ENCODE measurements at regions not wholly inside any gene's neighbourhood (a gene's known extent, or its start where the extent isn't known, plus 50 kb on each side); places are given as distances from the start of the nearest gene placed in this dataset.

DNA sequence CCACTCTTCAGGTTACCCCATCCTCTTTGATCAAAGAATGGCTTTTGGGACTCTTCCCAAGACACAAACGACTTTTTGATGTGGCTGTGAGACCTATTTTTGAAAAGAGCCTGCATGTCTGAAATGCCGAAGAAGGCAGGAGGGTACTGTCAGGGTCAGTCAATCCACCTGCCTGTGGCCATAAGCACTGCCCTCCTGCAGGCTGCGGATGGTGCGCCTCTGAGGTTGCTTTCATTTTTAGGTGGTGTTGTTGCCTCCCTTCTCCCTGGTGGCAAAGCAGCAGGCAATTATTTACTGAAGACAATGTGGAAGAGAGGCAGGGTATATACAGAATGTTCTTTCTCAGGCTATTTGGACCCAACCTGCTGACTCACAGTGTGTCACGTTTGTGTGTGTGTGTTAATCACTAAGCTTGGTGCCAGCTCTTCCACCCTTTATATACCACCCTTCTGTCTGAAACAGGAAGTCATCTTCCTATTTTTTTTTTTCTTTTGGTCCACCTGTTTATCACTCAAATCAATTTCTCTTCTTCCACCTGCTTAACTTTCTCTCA, 1421.2 kb upstream of the CELF2 start:
- CTCF ChIA-PET: interaction anchor here (1.2 kb wide), 1 partner anchor 254 kb away, joined by 4 read pairs; no protein-coding TSS in a partner anchor
- POLR2A ChIA-PET: no interaction called here
- H3K27me3 ChIP-seq (replicated peaks; ENCODE audit: control insufficient read depth, insufficient read depth, low read length): no peaks in the 10 kb centered on the region
- H3K9me3 ChIP-seq: no peaks in the 10 kb centered on the region
- DNase-seq: no peak
- no peak overlapping the region for H3K4me3 Mint-ChIP-seq (ENCODE audit: unreplicated experiment)
- H3K4me3 ChIP-seq (ENCODE audit: low read depth, low read length): no peak overlapping the region
- H3K4me1 ChIP-seq: no peaks in the 10 kb centered on the region
- H3K36me3 Mint-ChIP-seq (ENCODE audit: insufficient read depth, unreplicated experiment): no peaks in the 10 kb centered on the region
- H3K9me3 Mint-ChIP-seq (ENCODE audit: unreplicated experiment): no peaks in the 10 kb centered on the region
- H3K27me3 Mint-ChIP-seq (ENCODE audit: insufficient read depth, unreplicated experiment): no peaks in the 10 kb centered on the region
- H3K36me3 ChIP-seq (ENCODE audit: control insufficient read depth, insufficient read depth, low read length): no peaks in the 10 kb centered on the region
- H3K4me1 Mint-ChIP-seq (ENCODE audit: low read depth, unreplicated experiment): no peaks in the 10 kb centered on the region
- TF ChIP-seq, protein P1, sequence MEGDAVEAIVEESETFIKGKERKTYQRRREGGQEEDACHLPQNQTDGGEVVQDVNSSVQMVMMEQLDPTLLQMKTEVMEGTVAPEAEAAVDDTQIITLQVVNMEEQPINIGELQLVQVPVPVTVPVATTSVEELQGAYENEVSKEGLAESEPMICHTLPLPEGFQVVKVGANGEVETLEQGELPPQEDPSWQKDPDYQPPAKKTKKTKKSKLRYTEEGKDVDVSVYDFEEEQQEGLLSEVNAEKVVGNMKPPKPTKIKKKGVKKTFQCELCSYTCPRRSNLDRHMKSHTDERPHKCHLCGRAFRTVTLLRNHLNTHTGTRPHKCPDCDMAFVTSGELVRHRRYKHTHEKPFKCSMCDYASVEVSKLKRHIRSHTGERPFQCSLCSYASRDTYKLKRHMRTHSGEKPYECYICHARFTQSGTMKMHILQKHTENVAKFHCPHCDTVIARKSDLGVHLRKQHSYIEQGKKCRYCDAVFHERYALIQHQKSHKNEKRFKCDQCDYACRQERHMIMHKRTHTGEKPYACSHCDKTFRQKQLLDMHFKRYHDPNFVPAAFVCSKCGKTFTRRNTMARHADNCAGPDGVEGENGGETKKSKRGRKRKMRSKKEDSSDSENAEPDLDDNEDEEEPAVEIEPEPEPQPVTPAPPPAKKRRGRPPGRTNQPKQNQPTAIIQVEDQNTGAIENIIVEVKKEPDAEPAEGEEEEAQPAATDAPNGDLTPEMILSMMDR (IDR thresholded peaks at IDR 0.05; ENCODE audit: insufficient read depth in 1 of 2, low read depth in 1 of 2, low read length in 1 of 2, severe bottlenecking in 1 of 2, unreplicated experiment in 1 of 2): no peak
- H3K27ac Mint-ChIP-seq (ENCODE audit: unreplicated experiment): no peak overlapping the region
- no TSS peak for BruUV-seq (replicated peaks)
- intact Hi-C loops (cut with micrococcal nuclease; ENCODE audit: unreplicated experiment): no loop called here

DNA sequence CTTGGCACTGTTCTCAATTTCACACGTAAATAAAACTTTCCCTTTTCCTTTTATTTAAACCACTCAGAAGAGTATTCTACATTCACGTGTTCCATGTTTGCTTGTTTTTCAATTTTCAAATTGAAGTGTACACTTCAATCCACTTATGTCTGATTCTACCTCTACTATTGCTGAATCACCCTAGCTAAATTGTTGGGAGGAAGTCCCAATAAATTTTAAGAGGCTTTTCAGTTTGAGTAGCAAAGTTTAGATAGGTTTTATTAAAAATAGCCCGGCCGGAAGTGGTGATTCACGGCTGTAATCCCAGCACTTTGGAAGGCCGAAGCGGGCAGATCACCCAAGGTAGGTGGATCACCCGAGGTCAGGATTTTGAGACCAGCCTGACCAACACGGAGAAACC, 1414.7 kb upstream of the CELF2 start:
- Mint-ChIP-seq H3K36me3 (ENCODE audit: insufficient read depth, unreplicated experiment) (no peaks in the 10 kb centered on the region), H3K9me3 (ENCODE audit: unreplicated experiment) (no peaks in the 10 kb centered on the region), H3K4me3 (ENCODE audit: unreplicated experiment) (no peak overlapping the region), H3K27me3 (ENCODE audit: insufficient read depth, unreplicated experiment) (no peaks in the 10 kb centered on the region), H3K4me1 (ENCODE audit: low read depth, unreplicated experiment) (no peaks in the 10 kb centered on the region), H3K27ac (ENCODE audit: unreplicated experiment) (no peak overlapping the region)
- no peak overlapping the region for H3K4me3 ChIP-seq (ENCODE audit: low read depth, low read length)
- CTCF ChIA-PET: no interaction called here
- TF ChIP-seq, protein P1 (IDR thresholded peaks at IDR 0.05; ENCODE audit: insufficient read depth in 1 of 2, low read depth in 1 of 2, low read length in 1 of 2, severe bottlenecking in 1 of 2, unreplicated experiment in 1 of 2): no peak
- POLR2A ChIA-PET: no interaction called here
- intact Hi-C loops (cut with micrococcal nuclease; ENCODE audit: unreplicated experiment): loop anchor here (10.0 kb wide), 1 partner anchor 1082 kb away; no protein-coding TSS in a partner anchor
- H3K4me1 ChIP-seq: no peaks in the 10 kb centered on the region
- no peaks in the 10 kb centered on the region for H3K27me3 ChIP-seq (replicated peaks; ENCODE audit: control insufficient read depth, insufficient read depth, low read length)
- no peaks in the 10 kb centered on the region for H3K9me3 ChIP-seq
- DNase-seq: no peak
- no peaks in the 10 kb centered on the region for H3K36me3 ChIP-seq (ENCODE audit: control insufficient read depth, insufficient read depth, low read length)
- BruUV-seq (replicated peaks): no TSS peak

DNA sequence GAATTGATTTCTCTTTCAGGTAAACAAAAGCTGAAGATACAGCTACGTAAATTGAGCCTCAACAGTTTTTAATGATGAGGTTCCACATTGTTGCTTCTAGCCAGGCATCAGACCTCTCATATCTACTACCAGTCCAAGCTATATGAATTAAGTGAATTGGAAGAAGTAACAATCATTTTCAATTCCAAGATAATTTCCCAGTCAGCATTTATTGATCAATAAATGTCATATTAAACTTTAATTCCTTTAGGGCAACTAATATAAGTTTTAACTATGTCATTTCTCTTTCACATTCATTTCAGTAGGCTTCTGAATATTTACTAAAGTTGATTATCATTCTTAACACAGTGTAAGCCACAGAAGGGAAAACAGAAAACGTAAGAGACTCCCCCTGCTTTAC, 1413.7 kb upstream of the CELF2 start:
- H3K4me1 Mint-ChIP-seq (ENCODE audit: low read depth, unreplicated experiment): no peaks in the 10 kb centered on the region
- H3K4me3 Mint-ChIP-seq (ENCODE audit: unreplicated experiment): no peak overlapping the region
- Histone ChIP-seq H3K9me3 (no peaks in the 10 kb centered on the region), H3K27me3 (replicated peaks; ENCODE audit: control insufficient read depth, insufficient read depth, low read length) (no peaks in the 10 kb centered on the region), H3K36me3 (ENCODE audit: control insufficient read depth, insufficient read depth, low read length) (no peaks in the 10 kb centered on the region), H3K4me3 (ENCODE audit: low read depth, low read length) (no peak overlapping the region), H3K4me1 (no peaks in the 10 kb centered on the region)
- intact Hi-C loops (cut with micrococcal nuclease; ENCODE audit: unreplicated experiment): loop anchor here (10.0 kb wide), 1 partner anchor 1081 kb away; no protein-coding TSS in a partner anchor
- no peaks in the 10 kb centered on the region for H3K9me3 Mint-ChIP-seq (ENCODE audit: unreplicated experiment)
- ChIA-PET CTCF (interaction anchor here (0.6 to 0.7 kb wide), 3 partner anchors 22 to 90 kb away, joined by 3 to 4 read pairs (median 4); no protein-coding TSS in a partner anchor), POLR2A (no interaction called here)
- BruUV-seq (replicated peaks): no TSS peak
- H3K27ac Mint-ChIP-seq (ENCODE audit: unreplicated experiment): no peak overlapping the region
- no peaks in the 10 kb centered on the region for H3K27me3 Mint-ChIP-seq (ENCODE audit: insufficient read depth, unreplicated experiment)
- no peak for DNase-seq
- no peaks in the 10 kb centered on the region for H3K36me3 Mint-ChIP-seq (ENCODE audit: insufficient read depth, unreplicated experiment)
- TF ChIP-seq, protein P1 (IDR thresholded peaks at IDR 0.05; ENCODE audit: insufficient read depth in 1 of 2, low read depth in 1 of 2, low read length in 1 of 2, severe bottlenecking in 1 of 2, unreplicated experiment in 1 of 2): no peak
